GM21390 (cell line): ENCODE measurements at regions not wholly inside any gene's neighbourhood (a gene's known extent, or its start where the extent isn't known, plus 50 kb on each side); places are given as distances from the start of the nearest gene placed in this dataset.
"Not testable (repeated sequence)": the region's sequence is repeated elsewhere in the genome, so short reads cannot be mapped to it uniquely, and the experiment has no call there.

Source experiments
- ATAC-seq: cut with Tn5 transposase; IDR thresholded peaks from one replicate; pipeline ENCODE4 v1.9.1; 2021; ENCODE audit not compliant: unreplicated experiment

- ATAC-seq = no peak
Observed at GRCh38 chr12:72839696-72840095, 567.5 kb downstream of the TRHDE start.

GRCh38 chr12:72863671-72864070 is 591.5 kb downstream of the TRHDE start:
- no peak for ATAC-seq

- ATAC-seq = no peak
Observed at GRCh38 chr12:72865921-72866320, 593.8 kb downstream of the TRHDE start.

- no peak for ATAC-seq
Observed at GRCh38 chr12:72869024-72869423, 596.9 kb downstream of the TRHDE start.

- no peak for ATAC-seq
Observed at GRCh38 chr12:72872238-72872887, 600.2 kb downstream of the TRHDE start.

- no peak for ATAC-seq
Observed at GRCh38 chr12:72872996-72873395, 600.8 kb downstream of the TRHDE start.

- ATAC-seq = no peak
Observed at GRCh38 chr12:72876092-72876491, 603.9 kb downstream of the TRHDE start.

GRCh38 chr12:72888693-72889092 is 616.5 kb downstream of the TRHDE start:
- no peak for ATAC-seq

GRCh38 chr12:72889791-72890190 is 617.6 kb downstream of the TRHDE start:
- no peak for ATAC-seq

GRCh38 chr12:72901685-72902084 is 629.5 kb downstream of the TRHDE start:
- ATAC-seq = no peak

GRCh38 chr12:72925716-72926115 is 653.5 kb downstream of the TRHDE start:
- ATAC-seq = no peak

- ATAC-seq = not testable (repeated sequence)
Observed at GRCh38 chr12:72931838-72932237, 659.7 kb downstream of the TRHDE start.

- no peak for ATAC-seq
Observed at GRCh38 chr12:72937486-72937885, 665.3 kb downstream of the TRHDE start.

GRCh38 chr12:72957454-72957853 is 685.3 kb downstream of the TRHDE start:
- ATAC-seq = no peak

- ATAC-seq = no peak
Observed at GRCh38 chr12:72966684-72967083, 694.5 kb downstream of the TRHDE start.

GRCh38 chr12:72974954-72975555 is 702.9 kb downstream of the TRHDE start:
- ATAC-seq = no peak

GRCh38 chr12:72978999-72979398 is 706.8 kb downstream of the TRHDE start:
- ATAC-seq = no peak

- no peak for ATAC-seq
Observed at GRCh38 chr12:72982356-72982755, 710.2 kb downstream of the TRHDE start.

GRCh38 chr12:72986963-72987362 is 714.8 kb downstream of the TRHDE start:
- no peak for ATAC-seq

GRCh38 chr12:72989458-72989947 is 717.3 kb downstream of the TRHDE start:
- ATAC-seq = no peak

GRCh38 chr12:72995029-72995428 is 722.9 kb downstream of the TRHDE start:
- ATAC-seq = not testable (repeated sequence)

- ATAC-seq = no peak
Observed at GRCh38 chr12:72995616-72996015, 723.4 kb downstream of the TRHDE start.

- not testable (repeated sequence) for ATAC-seq
Observed at GRCh38 chr12:73001806-73002205, 729.6 kb downstream of the TRHDE start.
